ENCODE measurements at regions not wholly inside any gene's neighbourhood (a gene's known extent, or its start where the extent isn't known, plus 50 kb on each side); places are given as distances from the start of the nearest gene placed in this dataset.

GRCh38 chr1:56409112-56409691, 170.2 kb downstream of the PLPP3 start:
- no peak overlapping the region for H3K4me3 ChIP-seq (ENCODE audit: low read length)
- intact Hi-C loops (cut with micrococcal nuclease): no loop called here
- no peak for DNase-seq
- Mint-ChIP-seq H3K9me3 (no peaks in the 10 kb centered on the region), H3K4me3 (no peak overlapping the region), H3K36me3 (no peaks in the 10 kb centered on the region), H3K27ac (no peak overlapping the region), H3K27me3 (ENCODE audit: low read depth in 2 of 2) (peaks cover 11 to 12% of the 10 kb centered on the region in 2 donors), H3K4me1 (no peaks in the 10 kb centered on the region)
- H3K36me3 ChIP-seq (ENCODE audit: control insufficient read depth, insufficient read depth, low read length): no peaks in the 10 kb centered on the region
- 85% methylated on average over 8 of the region's 8 CpGs for WGBS (ENCODE audit: insufficient coverage)
- no peaks in the 10 kb centered on the region for H3K27me3 ChIP-seq (ENCODE audit: control insufficient read depth, insufficient read depth, low read length)
- no peak for ATAC-seq
- TF ChIP-seq, protein P1, sequence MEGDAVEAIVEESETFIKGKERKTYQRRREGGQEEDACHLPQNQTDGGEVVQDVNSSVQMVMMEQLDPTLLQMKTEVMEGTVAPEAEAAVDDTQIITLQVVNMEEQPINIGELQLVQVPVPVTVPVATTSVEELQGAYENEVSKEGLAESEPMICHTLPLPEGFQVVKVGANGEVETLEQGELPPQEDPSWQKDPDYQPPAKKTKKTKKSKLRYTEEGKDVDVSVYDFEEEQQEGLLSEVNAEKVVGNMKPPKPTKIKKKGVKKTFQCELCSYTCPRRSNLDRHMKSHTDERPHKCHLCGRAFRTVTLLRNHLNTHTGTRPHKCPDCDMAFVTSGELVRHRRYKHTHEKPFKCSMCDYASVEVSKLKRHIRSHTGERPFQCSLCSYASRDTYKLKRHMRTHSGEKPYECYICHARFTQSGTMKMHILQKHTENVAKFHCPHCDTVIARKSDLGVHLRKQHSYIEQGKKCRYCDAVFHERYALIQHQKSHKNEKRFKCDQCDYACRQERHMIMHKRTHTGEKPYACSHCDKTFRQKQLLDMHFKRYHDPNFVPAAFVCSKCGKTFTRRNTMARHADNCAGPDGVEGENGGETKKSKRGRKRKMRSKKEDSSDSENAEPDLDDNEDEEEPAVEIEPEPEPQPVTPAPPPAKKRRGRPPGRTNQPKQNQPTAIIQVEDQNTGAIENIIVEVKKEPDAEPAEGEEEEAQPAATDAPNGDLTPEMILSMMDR (IDR thresholded peaks at IDR 0.05): no peak
- no peaks in the 10 kb centered on the region for H3K9me3 ChIP-seq (ENCODE audit: control insufficient read depth, insufficient read depth, low read length)
- no peak overlapping the region for H3K27ac ChIP-seq (ENCODE audit: low read length)
- H3K4me1 ChIP-seq (ENCODE audit: control insufficient read depth, insufficient read depth, low read length): no peaks in the 10 kb centered on the region

GRCh38 chr1:56406821-56407220, 172.5 kb downstream of the PLPP3 start:
- Mint-ChIP-seq H3K36me3 (no peaks in the 10 kb centered on the region), H3K4me1 (no peaks in the 10 kb centered on the region), H3K27ac (no peak overlapping the region), H3K27me3 (ENCODE audit: low read depth in 2 of 2) (peaks cover 4 to 12% of the 10 kb centered on the region in 2 donors), H3K9me3 (no peaks in the 10 kb centered on the region), H3K4me3 (no peak overlapping the region)
- H3K9me3 ChIP-seq (ENCODE audit: control insufficient read depth, insufficient read depth, low read length): no peaks in the 10 kb centered on the region
- ATAC-seq (no peak), DNase-seq (no peak)
- H3K27me3 ChIP-seq (ENCODE audit: control insufficient read depth, insufficient read depth, low read length): no peaks in the 10 kb centered on the region
- intact Hi-C loops (cut with micrococcal nuclease): no loop called here
- WGBS (ENCODE audit: insufficient coverage): 81% methylated on average over 2 of the region's 2 CpGs
- H3K4me1 ChIP-seq (ENCODE audit: control insufficient read depth, insufficient read depth, low read length): no peaks in the 10 kb centered on the region
- TF ChIP-seq, protein P1 (IDR thresholded peaks at IDR 0.05): no peak
- H3K4me3 ChIP-seq (ENCODE audit: low read length): no peak overlapping the region
- H3K36me3 ChIP-seq (ENCODE audit: control insufficient read depth, insufficient read depth, low read length): no peaks in the 10 kb centered on the region
- H3K27ac ChIP-seq (ENCODE audit: low read length): no peak overlapping the region

GRCh38 chr1:56404561-56405030, 174.8 kb downstream of the PLPP3 start:
- Mint-ChIP-seq H3K27me3 (ENCODE audit: low read depth in 2 of 2) (peaks cover 4 to 12% of the 10 kb centered on the region in 2 donors), H3K36me3 (no peaks in the 10 kb centered on the region), H3K4me1 (no peaks in the 10 kb centered on the region), H3K4me3 (no peak overlapping the region), H3K9me3 (no peaks in the 10 kb centered on the region), H3K27ac (no peak overlapping the region)
- 59% methylated on average over 7 of the region's 7 CpGs for WGBS (ENCODE audit: insufficient coverage)
- H3K27ac ChIP-seq (ENCODE audit: low read length): no peak overlapping the region
- H3K27me3 ChIP-seq (ENCODE audit: control insufficient read depth, insufficient read depth, low read length): no peaks in the 10 kb centered on the region
- DNase-seq (no peak), ATAC-seq (no peak)
- H3K36me3 ChIP-seq (ENCODE audit: control insufficient read depth, insufficient read depth, low read length): no peaks in the 10 kb centered on the region
- no peaks in the 10 kb centered on the region for H3K4me1 ChIP-seq (ENCODE audit: control insufficient read depth, insufficient read depth, low read length)
- H3K4me3 ChIP-seq (ENCODE audit: low read length): no peak overlapping the region
- intact Hi-C loops (cut with micrococcal nuclease): no loop called here
- H3K9me3 ChIP-seq (ENCODE audit: control insufficient read depth, insufficient read depth, low read length): no peaks in the 10 kb centered on the region
- TF ChIP-seq, protein P1 (IDR thresholded peaks at IDR 0.05): no peak

GRCh38 chr1:56404066-56404465, 175.3 kb downstream of the PLPP3 start:
- Mint-ChIP-seq H3K9me3 (no peaks in the 10 kb centered on the region), H3K36me3 (no peaks in the 10 kb centered on the region), H3K27me3 (ENCODE audit: low read depth in 2 of 2) (peaks cover 4 to 7% of the 10 kb centered on the region in 2 donors), H3K4me3 (no peak overlapping the region), H3K27ac (no peak overlapping the region), H3K4me1 (no peaks in the 10 kb centered on the region)
- Histone ChIP-seq H3K27ac (ENCODE audit: low read length) (no peak overlapping the region), H3K4me3 (ENCODE audit: low read length) (no peak overlapping the region), H3K36me3 (ENCODE audit: control insufficient read depth, insufficient read depth, low read length) (no peaks in the 10 kb centered on the region), H3K9me3 (ENCODE audit: control insufficient read depth, insufficient read depth, low read length) (no peaks in the 10 kb centered on the region), H3K27me3 (ENCODE audit: control insufficient read depth, insufficient read depth, low read length) (no peaks in the 10 kb centered on the region), H3K4me1 (ENCODE audit: control insufficient read depth, insufficient read depth, low read length) (no peaks in the 10 kb centered on the region)
- ATAC-seq (no peak), DNase-seq (no peak)
- TF ChIP-seq, protein P1 (IDR thresholded peaks at IDR 0.05): no peak
- 71% methylated on average over 4 of the region's 4 CpGs for WGBS (ENCODE audit: insufficient coverage)
- intact Hi-C loops (cut with micrococcal nuclease): no loop called here
